B cell (primary cell): ENCODE measurements at regions not wholly inside any gene's neighbourhood (a gene's known extent, or its start where the extent isn't known, plus 50 kb on each side); places are given as distances from the start of the nearest gene placed in this dataset.

ENCODE experiments used
- CTCF ChIP-seq: fragments of 200-600 bp; IDR thresholded peaks from one replicate; pipeline ENCODE4 v1.8.0; 2022; ENCODE audit warnings: antibody characterized with exemption, mild to moderate bottlenecking
- EZH2 ChIP-seq: IDR thresholded peaks from 2 replicates; pipeline ENCODE4 v1.6.1; 2012; ENCODE audit warnings: borderline replicate concordance, low read depth, mild to moderate bottlenecking, moderate library complexity, low read length; ENCODE audit not compliant: insufficient read depth, poor library complexity, severe bottlenecking

DNA sequence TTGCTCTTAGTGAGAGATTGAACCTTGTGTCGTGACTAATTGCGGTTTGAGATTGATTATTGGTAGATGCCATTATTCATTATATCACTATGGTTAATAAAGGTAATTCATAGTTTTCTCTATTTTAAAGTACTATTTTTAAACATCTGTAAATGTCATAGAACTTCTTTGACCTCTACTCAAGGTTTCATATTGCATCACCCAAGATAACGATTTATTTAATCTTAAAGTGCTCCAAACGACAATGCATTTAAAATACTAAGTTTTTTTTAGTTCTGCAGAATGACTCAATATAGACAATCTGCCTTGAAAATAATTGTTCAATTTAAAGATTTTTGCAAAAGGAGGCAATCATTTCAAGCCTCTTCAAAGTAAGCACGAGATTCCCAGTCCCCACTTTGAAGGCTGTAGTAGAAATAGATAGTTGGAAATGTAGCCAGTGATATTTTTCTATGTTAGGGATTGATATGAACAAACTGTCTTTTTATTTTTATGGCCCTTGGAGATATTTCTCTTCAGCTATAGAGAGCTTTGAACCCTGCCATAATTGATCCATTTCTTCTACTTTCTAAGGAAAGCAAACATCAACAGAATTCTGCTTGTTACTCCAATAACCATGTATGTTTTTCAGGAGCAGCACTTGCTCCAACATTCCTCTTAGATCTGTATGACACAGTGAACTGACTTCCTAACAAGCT, 114.2 kb upstream of the PALMD start:
- TF ChIP-seq EZH2 (no peak), CTCF (no peak)
